WERI-Rb-1 (cell line): ENCODE measurements at regions not wholly inside any gene's neighbourhood (a gene's known extent, or its start where the extent isn't known, plus 50 kb on each side); places are given as distances from the start of the nearest gene placed in this dataset.

Source experiments
- DNase-seq: peaks from one replicate; pipeline ENCODE4 v3.0.0-alpha.2; 2020
- H3K27ac ChIP-seq: fragments of 250-450 bp; sonication (Bioruptor Pico); 2 replicates; pipeline ENCODE4 v1.5.1; 2020; ENCODE audit warnings: mild to moderate bottlenecking, moderate library complexity
- H3K27me3 ChIP-seq: fragments of 250-450 bp; sonication (Bioruptor Pico); 2 replicates; pipeline ENCODE4 v1.5.1; 2021; ENCODE audit warnings: mild to moderate bottlenecking, low read depth, moderate library complexity; ENCODE audit not compliant: insufficient read depth, severe bottlenecking
- H3K36me3 ChIP-seq: fragments of 250-450 bp; sonication (Bioruptor Pico); 2 replicates; pipeline ENCODE4 v1.5.1; 2020; ENCODE audit warnings: mild to moderate bottlenecking, moderate library complexity
- H3K4me3 ChIP-seq: 2 replicates; pipeline ENCODE4 v1.5.1; 2011; ENCODE audit warnings: low read depth, mild to moderate bottlenecking, control low read depth, low read length
- H3K9me3 ChIP-seq: fragments of 250-450 bp; sonication (Bioruptor Pico); 2 replicates; pipeline ENCODE4 v1.5.1; 2021; ENCODE audit warnings: mild to moderate bottlenecking, moderate library complexity; ENCODE audit not compliant: severe bottlenecking
- TF ChIP-seq, protein P1 (sequence below): IDR thresholded peaks from 2 replicates; pipeline ENCODE4 v1.5.1; 2011; ENCODE audit warnings: low read depth, mild to moderate bottlenecking, control low read depth, inconsistent platforms, low read length

DNA sequence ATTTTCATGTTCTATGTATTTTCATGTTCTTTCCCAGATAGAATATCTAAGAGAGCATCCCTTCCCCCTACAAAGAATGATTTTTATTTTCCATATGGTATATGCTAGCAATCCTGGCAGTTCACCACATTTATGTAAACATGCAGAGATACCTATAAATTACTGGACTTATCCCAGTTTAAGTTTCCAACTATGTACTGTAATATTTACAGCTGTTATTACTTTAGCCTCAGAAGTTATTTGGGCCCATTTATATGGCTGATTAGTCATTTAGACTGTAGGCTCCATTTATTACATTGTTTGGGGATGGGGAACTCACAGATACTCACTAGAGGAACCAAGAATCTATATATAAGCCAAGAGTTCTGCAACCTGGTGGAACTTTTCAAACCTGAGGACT lies 84.8 kb upstream of the WARS2 start:
- H3K27ac ChIP-seq, result no peak overlapping the region
- H3K27me3 ChIP-seq, result no peaks in the 10 kb centered on the region
- TF ChIP-seq, protein P1, sequence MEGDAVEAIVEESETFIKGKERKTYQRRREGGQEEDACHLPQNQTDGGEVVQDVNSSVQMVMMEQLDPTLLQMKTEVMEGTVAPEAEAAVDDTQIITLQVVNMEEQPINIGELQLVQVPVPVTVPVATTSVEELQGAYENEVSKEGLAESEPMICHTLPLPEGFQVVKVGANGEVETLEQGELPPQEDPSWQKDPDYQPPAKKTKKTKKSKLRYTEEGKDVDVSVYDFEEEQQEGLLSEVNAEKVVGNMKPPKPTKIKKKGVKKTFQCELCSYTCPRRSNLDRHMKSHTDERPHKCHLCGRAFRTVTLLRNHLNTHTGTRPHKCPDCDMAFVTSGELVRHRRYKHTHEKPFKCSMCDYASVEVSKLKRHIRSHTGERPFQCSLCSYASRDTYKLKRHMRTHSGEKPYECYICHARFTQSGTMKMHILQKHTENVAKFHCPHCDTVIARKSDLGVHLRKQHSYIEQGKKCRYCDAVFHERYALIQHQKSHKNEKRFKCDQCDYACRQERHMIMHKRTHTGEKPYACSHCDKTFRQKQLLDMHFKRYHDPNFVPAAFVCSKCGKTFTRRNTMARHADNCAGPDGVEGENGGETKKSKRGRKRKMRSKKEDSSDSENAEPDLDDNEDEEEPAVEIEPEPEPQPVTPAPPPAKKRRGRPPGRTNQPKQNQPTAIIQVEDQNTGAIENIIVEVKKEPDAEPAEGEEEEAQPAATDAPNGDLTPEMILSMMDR, result no peak
- no peaks in the 10 kb centered on the region for H3K36me3 ChIP-seq
- H3K9me3 ChIP-seq, result no peaks in the 10 kb centered on the region
- H3K4me3 ChIP-seq, result no peak overlapping the region
- no peak for DNase-seq

DNA sequence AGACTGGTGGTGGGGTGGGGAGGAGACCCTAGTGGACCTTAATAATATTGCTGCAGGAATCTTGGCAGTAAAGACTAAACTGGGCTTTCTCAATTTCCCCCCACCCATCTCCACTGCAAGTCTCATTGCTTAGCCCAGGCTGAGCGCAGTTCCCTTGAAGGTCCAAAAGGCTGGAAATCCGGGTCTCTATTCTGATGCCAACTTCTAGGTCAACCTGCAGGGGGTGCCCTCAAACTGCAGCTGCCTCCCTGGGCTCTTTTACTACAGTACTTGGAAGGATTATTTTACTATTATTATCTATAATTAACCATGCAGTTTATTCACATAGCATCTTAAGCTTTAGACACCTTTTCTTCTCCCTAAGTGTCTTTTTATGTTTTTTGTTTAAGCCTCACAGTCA lies 85.4 kb upstream of the WARS2 start:
- Histone ChIP-seq H3K27ac (no peak overlapping the region), H3K4me3 (no peak overlapping the region), H3K9me3 (no peaks in the 10 kb centered on the region), H3K27me3 (no peaks in the 10 kb centered on the region), H3K36me3 (no peaks in the 10 kb centered on the region)
- TF ChIP-seq, protein P1, result peak; percentile 40; the same call in 1 of the 2 replicates
- DNase-seq, result no peak

DNA sequence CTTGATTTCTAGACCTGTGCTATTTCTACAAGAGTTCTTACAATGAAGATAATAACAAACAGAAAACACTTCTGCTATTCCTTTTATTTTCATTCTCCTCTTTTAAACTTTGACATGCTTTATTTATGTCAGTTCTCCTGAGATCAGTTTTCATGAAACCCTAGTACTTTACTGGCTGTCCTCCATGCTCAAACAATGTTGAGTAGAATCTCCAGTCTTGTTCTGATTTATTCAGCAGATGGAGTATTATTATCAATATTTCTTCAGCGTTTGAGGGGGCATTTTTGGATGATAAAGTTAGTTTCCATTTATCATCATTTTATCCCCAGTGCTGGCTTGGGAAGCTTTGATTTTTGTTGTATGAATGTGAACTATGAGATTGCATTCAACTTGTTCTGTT lies 85.9 kb upstream of the WARS2 start:
- TF ChIP-seq, protein P1, result no peak
- Histone ChIP-seq H3K27ac (no peak overlapping the region), H3K9me3 (no peaks in the 10 kb centered on the region), H3K36me3 (no peaks in the 10 kb centered on the region), H3K27me3 (no peaks in the 10 kb centered on the region), H3K4me3 (no peak overlapping the region)
- no peak for DNase-seq

DNA sequence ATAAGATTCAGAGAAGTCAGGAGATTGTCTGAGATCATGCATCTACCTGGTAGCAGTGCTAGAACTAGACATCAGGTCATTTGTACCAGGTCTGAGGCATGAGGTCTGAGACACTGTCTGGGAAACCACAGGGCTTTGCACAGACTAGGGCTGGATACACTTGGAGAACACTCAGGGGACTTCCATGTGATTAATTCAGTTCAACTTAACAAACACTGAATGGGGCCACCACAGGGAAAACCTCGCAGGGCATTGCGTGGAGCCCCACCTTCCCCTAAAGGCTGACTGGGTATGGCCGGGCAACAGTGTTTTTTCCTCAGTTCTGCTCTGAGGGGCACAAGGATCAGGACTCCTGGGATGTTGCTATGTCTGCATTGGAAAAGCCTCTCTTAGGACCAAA lies 86.5 kb upstream of the WARS2 start:
- H3K36me3 ChIP-seq, result no peaks in the 10 kb centered on the region
- no peak overlapping the region for H3K27ac ChIP-seq
- H3K4me3 ChIP-seq, result no peak overlapping the region
- no peaks in the 10 kb centered on the region for H3K9me3 ChIP-seq
- H3K27me3 ChIP-seq, result no peaks in the 10 kb centered on the region
- no peak for DNase-seq
- TF ChIP-seq, protein P1, result no peak

DNA sequence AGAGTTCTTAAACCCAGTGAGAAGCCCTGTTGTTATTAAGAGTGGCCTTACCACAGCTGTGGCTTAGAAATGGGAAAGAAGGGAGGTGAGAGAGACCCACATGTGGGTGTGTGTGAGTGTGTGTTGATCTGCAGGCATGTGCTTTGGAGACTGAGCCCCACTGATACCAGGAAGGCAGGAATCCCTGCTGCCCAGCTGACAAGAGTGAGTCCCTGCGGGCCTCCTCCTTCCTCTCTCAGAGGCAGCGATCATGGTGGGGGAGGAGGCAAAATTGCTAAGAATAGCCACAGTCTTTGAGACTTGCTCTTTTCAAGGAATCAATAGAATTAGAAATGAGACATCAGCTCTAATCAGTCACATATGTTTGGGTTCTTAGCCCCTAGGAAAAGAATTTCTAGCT lies 87.0 kb upstream of the WARS2 start:
- H3K27ac ChIP-seq, result no peak overlapping the region
- no peaks in the 10 kb centered on the region for H3K36me3 ChIP-seq
- no peaks in the 10 kb centered on the region for H3K27me3 ChIP-seq
- H3K9me3 ChIP-seq, result no peaks in the 10 kb centered on the region
- no peak overlapping the region for H3K4me3 ChIP-seq
- DNase-seq, result peak; percentile 26
- TF ChIP-seq, protein P1, result no peak

DNA sequence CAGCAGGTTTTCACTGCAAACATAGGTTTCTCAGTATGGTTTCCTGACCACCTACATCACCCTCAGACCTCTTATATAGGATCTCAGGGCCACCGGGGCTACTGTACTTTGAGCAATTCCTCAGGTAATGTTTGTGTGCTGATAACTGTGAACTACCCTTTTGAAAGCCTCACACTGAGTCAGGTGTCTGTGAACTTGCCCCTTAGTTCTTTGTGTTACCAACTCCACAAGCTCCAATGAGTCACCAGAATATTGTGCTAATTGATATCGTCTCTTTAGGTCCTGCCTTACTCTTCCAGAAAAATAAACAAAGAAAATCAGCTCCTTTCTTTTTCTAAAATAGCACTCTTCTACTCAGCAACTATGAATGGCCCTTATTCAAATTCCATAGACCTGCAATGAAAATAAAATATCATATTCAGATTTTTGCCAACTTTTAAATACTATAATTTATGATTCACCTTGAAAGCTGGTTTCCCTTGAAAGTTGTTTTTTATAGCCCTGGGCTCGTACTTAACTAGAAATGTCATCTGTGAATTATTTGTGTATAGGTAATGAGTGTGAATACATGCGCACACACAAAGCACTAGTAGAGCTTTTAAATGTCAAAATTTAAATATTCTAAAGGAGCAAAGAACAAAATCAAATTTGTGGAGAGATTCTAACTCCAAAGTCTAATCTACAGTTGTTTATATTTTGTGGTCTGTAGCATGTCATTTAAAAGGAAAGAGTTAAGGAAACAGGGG lies 88.1 kb upstream of the WARS2 start:
- Histone ChIP-seq H3K27me3 (no peaks in the 10 kb centered on the region), H3K4me3 (no peak overlapping the region), H3K27ac (no peak overlapping the region), H3K36me3 (no peaks in the 10 kb centered on the region), H3K9me3 (no peaks in the 10 kb centered on the region)
- TF ChIP-seq, protein P1, result no peak
- no peak for DNase-seq
